ENCODE measurements at regions not wholly inside any gene's neighbourhood (a gene's known extent, or its start where the extent isn't known, plus 50 kb on each side); places are given as distances from the start of the nearest gene placed in this dataset.

DNA sequence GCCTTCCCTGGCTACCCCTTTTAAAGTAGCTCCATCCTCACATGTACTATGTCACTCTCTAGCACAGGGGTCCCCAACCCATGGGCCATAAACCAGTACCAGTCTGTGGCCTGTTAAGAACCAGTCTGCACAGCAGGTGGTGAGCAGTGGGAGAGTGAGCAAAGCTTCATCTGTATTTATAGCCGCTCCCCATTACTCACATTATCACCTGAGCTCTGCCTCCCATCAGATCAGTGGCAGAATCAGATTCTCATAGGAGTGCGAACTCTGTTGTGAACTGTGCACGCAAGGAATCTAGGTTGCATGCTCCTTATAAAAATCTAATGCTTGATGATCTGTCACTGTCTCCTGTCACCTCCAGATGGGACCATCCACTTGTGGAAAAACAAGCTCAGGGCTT, 116.6 kb upstream of the FOXD3 start:
- no peak for DNase-seq

DNA sequence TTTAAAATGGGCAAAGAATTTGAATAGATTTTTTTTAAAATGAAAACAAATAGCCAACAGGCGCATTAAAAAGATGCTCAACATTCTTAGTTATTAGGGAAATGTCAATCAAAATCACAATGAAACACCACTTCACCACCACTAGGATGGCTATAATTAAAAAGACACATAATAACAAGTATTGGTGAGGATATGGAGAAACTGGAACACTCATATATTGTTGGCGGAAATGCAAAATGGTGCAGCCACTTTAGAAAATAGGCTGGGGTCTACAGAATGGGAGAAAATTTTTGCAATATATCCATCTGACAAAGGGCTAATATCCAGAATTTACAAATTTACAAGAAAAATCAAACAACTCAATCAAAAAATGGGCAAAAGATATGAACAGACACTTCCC, 107.8 kb upstream of the FOXD3 start:
- no peak for DNase-seq

DNA sequence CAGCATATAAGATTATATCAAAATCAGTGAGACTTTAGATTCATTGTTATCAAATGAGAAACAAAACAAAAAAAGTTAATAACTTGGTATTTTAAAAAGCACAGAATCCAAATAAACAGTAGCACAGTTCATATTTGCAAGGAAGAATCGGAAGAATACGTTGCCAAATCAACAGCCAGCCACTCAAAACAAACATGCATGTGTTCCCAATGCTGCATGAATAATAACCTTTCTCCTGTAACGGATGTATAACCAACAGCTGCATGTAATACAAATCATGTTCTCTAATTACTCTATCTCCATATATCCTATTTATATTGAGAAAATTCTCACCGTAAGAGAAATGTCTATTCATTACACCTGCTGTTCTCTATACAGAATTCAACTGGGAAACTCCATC, 98.9 kb upstream of the FOXD3 start:
- DNase-seq = no peak

DNA sequence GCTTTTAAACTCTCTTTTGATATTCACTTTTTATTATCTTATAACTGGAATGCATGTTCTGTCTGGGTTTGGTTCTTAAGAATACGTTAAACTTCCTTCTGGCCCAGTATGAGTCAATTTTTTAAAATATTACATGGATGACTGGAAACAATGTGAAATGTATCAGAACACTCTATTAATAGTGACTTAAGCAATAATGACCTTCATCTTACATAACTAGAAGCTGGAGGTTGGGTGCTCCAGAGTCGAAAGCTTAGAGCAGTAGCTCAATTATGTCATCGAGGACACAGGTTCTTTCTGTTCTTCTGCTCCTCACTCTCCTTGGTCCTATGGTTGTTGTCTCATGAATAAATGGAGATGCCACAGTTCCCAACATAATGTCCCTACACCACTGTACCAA, 91.6 kb upstream of the FOXD3 start:
- DNase-seq = no peak

DNA sequence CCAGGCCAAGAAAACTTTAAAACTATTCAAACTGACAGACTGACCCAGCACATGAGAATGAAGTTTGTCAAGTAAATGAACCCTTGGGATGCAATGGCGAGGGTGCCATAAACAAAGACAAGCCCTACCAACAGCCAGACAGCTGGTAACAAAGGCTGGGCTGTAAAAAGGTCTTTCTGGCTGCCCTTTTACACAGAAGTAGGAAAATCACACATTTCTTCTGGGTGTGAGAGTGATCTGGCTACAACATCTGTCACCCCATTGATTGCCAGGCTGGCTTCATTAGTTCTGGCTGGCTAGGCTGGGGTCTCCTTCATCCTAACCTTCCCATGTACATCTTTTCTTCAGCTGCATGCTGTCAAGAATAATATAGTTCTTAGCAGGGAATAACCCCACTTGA, 83.6 kb upstream of the FOXD3 start:
- no peak for DNase-seq

DNA sequence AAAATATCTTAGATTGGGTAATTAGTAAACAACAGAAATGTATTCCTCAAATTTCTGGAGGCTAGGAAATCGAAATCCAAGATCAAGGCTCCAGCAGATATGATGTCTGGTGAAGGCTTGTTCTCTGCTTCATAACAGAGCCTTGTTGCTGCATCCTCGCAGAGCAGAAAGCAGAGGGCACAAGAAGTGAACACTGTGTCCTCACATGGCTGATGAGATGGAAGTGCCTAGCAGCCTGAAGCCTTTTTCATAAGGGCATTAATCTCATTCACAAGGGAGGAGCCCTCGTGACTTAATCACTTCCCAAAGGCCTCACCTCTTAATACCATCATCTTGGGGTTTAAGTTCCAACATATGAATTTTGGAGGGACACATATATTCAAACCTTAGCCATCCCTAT, 77.2 kb upstream of the FOXD3 start:
- DNase-seq = no peak

DNA sequence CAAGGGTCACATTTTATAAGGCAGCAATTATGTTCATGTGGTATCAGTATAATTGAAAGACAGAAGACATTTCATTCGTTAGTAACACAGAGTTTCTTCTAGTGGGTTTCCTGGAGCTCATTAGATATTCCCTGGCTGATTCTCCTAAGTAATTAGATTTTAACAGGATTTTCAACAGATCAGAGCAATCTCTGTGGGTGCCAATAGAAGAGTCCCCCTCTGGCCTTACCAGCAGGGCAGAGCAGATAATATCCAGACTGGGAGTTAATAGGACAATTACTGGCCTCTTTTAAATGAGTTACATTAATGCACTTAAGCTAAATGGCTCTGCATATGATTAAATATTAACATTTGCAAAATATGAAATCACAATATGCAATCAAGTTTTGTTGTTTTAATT, 74.2 kb upstream of the FOXD3 start:
- no peak for DNase-seq

DNA sequence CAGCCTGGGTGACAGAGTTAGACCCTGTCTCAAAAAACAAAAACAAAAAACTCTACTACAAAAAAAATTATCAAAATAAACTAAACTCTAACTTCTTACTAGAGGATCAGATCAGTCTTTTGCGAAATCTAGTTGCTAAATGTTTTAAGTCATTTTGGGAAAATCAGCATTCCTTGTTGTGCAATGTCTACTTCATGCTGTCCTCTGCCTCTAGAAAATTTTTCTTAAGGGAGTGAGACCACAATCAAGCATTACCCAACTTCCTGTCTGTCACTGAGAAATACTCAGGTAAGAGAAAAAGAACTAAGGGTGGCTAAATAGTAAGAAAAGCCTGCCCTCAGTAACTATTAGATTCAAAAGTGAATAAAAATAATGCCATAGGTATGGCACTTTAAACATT, 67.2 kb upstream of the FOXD3 start:
- no peak for DNase-seq

DNA sequence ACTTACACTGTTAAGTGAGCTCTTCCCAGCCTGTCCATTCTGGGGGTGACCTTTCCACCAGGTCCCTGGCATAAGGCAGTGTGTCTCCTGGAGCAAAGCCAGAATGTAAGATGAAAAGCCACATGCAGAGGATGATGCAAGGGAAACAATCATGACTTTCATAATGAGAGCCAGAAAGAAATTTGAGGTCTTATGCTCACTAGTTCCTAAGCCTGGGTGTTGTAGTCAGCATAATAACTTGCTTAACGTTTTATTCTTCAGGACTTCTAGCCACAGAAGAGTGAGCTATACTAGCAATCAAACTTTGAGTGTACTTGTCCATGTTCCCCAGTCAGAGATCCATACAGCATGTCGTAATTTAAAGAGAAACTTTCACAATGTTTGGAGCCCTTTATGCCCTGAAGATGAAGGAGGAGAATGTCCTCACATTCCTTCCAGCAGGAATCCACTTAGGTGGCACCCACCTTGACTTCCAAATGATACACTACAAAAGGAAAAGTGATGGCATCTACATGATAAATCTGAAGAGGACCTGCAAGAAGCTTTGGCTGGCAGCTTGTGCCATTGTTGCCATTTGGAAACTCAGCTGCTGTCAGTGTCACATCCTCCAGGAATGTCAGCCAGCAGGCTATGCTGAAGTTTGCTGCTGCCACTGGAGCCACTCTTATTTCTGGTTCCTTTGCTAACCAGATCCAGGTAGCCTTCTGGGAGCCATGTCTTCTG, 60.5 kb upstream of the FOXD3 start:
- no peak for DNase-seq

DNA sequence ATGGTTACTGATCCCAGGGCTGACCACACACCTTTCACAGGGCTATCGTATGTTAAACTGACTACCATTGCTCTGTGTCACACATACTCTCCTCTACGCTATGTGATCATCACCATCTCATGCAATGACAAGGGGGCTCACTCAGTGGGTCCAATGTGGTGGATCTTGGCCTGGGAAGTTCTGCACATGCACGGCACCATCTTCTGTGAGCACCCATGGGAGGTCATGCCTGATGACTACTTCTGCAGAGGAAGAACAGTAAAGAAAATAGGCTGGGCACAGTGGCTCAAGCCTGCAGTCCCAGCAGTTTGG, 60.0 kb upstream of the FOXD3 start:
- DNase-seq = no peak

DNA sequence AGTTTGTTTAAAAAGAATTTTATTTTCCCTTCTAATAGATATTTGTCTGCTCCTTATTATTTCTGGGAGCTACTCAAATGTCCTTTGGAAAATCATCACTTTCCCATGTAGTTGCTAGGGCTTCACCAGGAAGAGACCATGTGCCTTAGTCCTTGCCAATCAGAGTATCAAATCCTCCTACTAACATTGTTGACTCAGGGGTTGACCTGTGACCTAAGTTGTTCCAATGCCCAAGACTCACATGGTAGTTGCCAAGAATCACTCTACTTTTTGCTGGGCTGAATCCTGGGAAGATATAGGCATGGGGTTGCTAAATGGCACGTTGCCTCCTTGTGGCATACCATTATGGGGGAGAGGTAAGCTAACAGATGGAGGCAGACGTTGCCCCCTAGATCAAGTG, 58.2 kb upstream of the FOXD3 start:
- DNase-seq = no peak

DNA sequence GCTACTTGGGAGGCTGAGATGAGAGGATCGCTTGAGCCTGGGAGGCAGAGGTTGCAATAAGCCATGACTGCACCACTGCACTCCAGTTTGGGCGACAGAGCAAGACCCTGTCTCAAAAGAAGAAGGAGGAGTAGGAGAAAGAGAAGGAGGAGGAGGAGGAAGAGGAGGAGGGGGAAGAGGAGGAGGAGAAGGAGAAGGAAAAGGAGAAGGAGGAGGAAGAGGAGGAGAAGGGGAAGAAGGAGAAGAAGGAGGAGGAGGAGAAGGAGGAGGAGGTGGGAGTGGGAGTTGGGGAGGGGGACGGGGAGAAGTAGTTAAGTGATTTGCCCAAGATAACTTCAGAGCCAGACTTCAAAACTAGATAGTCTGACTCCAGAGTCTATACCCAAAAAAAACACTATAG, 55.5 kb upstream of the FOXD3 start:
- no peak for DNase-seq

DNA sequence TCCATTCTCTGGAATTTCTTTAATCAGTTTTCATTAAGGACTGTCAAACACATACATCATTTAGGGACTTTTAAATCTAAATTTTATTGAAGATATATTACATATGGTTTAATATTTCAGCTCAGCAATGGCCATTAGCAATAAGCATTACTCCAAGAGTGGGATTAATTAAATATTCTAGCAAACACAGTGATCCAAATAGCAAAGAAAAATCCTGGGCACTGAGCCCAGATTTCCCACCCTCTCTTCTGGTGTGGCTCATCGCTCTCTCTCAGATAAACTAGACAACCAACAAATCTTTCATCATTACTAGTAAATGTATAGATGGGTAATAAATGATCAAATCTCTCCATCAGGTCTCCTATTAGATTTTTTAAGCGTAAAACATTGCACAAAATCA, 53.5 kb upstream of the FOXD3 start:
- DNase-seq = no peak

DNA sequence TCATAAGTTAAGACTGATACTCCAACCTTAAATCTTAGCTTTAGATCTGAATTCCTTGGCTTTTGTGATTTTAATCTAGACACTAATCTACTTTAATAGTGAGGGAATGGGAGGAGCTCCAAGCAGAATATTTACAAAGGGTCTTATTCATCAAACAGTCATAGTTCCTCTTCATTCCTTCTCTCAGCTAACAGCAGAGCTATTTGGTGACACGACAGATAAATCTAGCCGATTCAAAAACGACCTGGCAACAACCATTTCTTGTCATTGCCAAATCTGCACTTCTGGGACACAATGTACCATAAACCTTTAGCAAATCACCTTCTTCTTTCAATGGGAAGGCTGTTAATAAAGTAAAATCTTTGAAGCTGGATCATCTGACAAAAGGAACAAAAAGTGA, 52.8 kb upstream of the FOXD3 start:
- DNase-seq = no peak
